ENCODE measurements at regions not wholly inside any gene's neighbourhood (a gene's known extent, or its start where the extent isn't known, plus 50 kb on each side); places are given as distances from the start of the nearest gene placed in this dataset.

DNA sequence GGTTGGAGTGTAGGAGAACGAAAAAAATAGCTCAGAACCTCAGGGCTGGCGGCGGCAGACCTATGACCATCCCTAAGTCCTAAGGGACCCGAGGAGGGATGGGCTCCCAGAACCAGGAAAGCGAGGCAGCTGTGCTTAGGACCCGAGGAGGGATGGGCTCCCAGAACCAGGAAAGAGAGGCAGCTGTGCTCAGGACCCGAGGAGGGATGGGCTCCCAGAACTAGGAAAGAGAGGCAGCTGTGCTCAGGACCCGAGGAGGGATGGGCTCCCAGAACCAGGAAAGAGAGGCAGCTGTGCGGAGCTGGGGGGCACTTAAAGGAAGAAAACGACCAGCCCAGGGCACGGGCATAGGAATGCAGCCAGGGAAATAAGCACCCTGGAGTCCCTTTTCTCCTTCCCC is 125.0 kb upstream of the DLG1 start:
- TF ChIP-seq, protein P1, sequence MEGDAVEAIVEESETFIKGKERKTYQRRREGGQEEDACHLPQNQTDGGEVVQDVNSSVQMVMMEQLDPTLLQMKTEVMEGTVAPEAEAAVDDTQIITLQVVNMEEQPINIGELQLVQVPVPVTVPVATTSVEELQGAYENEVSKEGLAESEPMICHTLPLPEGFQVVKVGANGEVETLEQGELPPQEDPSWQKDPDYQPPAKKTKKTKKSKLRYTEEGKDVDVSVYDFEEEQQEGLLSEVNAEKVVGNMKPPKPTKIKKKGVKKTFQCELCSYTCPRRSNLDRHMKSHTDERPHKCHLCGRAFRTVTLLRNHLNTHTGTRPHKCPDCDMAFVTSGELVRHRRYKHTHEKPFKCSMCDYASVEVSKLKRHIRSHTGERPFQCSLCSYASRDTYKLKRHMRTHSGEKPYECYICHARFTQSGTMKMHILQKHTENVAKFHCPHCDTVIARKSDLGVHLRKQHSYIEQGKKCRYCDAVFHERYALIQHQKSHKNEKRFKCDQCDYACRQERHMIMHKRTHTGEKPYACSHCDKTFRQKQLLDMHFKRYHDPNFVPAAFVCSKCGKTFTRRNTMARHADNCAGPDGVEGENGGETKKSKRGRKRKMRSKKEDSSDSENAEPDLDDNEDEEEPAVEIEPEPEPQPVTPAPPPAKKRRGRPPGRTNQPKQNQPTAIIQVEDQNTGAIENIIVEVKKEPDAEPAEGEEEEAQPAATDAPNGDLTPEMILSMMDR (conservative IDR thresholded peaks at IDR 0.05; ENCODE audit: low read length): no peak
- TF ChIP-seq EZH2phosphoT487 (IDR thresholded peaks at IDR 0.05; ENCODE audit: borderline replicate concordance): no peak

Data from Loucy (cell line).